WI38 (cell line): ENCODE measurements at regions not wholly inside any gene's neighbourhood (a gene's known extent, or its start where the extent isn't known, plus 50 kb on each side); places are given as distances from the start of the nearest gene placed in this dataset.

Source experiments
- H3K4me3 ChIP-seq: 2 replicates; pipeline ENCODE4 v1.5.1; 2011; ENCODE audit warnings: low read depth, mild to moderate bottlenecking, control low read depth, low read length
- TF ChIP-seq, protein P1 (sequence below): IDR thresholded peaks from 2 replicates; pipeline ENCODE4 v1.5.1; 2012; ENCODE audit warnings: low read depth, mild to moderate bottlenecking, control low read depth, low read length

- no peak overlapping the region for H3K4me3 ChIP-seq
- TF ChIP-seq, protein P1, sequence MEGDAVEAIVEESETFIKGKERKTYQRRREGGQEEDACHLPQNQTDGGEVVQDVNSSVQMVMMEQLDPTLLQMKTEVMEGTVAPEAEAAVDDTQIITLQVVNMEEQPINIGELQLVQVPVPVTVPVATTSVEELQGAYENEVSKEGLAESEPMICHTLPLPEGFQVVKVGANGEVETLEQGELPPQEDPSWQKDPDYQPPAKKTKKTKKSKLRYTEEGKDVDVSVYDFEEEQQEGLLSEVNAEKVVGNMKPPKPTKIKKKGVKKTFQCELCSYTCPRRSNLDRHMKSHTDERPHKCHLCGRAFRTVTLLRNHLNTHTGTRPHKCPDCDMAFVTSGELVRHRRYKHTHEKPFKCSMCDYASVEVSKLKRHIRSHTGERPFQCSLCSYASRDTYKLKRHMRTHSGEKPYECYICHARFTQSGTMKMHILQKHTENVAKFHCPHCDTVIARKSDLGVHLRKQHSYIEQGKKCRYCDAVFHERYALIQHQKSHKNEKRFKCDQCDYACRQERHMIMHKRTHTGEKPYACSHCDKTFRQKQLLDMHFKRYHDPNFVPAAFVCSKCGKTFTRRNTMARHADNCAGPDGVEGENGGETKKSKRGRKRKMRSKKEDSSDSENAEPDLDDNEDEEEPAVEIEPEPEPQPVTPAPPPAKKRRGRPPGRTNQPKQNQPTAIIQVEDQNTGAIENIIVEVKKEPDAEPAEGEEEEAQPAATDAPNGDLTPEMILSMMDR, result no peak
These were observed 242.1 kb upstream of the ARGLU1 start for GRCh38 chr13:106810069-106810468.

DNA sequence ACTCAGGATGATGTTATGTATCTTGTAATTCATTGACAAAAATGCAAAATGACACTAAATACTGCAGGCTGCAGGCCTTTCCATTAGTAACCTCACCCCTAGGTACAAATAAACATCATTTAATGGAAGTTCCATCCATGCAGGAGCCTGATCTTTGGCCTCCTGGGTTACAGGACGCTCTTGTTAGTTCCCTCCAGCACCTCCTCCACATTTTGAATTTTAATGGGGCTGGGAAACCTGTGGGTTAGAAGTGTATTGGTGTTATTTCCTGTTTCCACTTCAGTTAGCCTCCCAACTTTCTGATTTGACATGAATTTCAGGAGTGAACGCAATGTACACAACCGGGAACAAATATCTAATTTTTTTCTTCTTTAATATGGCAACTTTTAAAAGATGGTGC, 237.1 kb upstream of the ARGLU1 start:
- TF ChIP-seq, protein P1, result no peak
- H3K4me3 ChIP-seq, result no peak overlapping the region

GRCh38 chr13:106802917-106803316, 235.0 kb upstream of the ARGLU1 start:
- TF ChIP-seq, protein P1, result no peak
- H3K4me3 ChIP-seq, result no peak overlapping the region

DNA sequence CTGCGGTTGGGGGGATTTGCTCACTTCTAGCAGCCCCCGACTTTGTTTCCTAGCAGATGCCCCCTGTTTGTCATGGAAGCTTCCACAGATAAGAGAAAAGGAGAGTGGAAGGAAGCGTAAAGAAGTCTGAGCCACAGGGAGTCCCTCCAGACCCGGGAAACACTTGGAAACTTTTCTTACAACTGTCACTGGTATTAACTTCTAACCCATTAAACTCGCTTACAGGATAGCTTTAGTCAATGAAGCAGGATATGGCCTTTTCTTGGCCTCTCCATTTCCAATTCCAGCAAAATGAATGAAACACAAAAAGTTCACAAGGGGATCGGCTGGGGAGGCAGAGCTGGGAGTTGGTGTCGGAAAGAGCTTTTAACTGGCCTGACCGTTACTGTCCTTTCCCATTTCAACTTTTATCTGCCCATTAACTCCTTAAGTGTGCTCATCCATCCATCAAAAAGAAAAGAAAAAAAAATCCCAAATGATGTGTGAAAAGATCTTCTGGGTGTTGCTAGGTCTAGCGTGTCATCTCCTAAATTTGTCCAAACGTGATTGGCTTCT, 231.9 kb upstream of the ARGLU1 start:
- H3K4me3 ChIP-seq, result no peak overlapping the region
- TF ChIP-seq, protein P1, result no peak

- H3K4me3 ChIP-seq, result no peak overlapping the region
- TF ChIP-seq, protein P1, result no peak
These were observed 229.2 kb upstream of the ARGLU1 start for GRCh38 chr13:106797081-106797640.

- TF ChIP-seq, protein P1, result no peak
These were observed 228.5 kb upstream of the ARGLU1 start for GRCh38 chr13:106796280-106797047.

DNA sequence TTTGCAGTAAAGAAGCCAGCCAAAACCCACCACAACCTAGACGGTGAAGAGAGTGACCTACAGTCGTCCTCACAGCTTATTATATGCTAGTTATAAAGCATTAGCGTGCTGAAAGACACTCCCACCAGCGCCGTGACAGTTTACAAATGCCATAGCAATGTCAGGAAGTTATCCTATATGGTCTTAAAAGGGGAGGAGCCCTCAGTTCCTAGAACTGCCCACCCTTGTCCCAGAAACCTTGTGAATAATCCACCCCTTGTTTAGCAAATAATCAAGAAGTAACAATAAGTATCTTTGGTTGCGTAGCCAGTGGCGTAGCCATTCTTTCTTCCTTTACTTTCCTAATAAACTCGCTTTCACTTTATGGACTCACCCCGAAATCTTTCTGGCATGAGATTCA, 227.9 kb upstream of the ARGLU1 start:
- peak overlapping the region; percentile 29 for H3K4me3 ChIP-seq
- TF ChIP-seq, protein P1, result no peak

More at GRCh38 chr13:106796280-106797047, 228.5 kb upstream of the ARGLU1 start:
- H3K4me3 ChIP-seq, result peak overlapping the region; percentile 29
